ENCODE measurements at regions not wholly inside any gene's neighbourhood (a gene's known extent, or its start where the extent isn't known, plus 50 kb on each side); places are given as distances from the start of the nearest gene placed in this dataset.

DNA sequence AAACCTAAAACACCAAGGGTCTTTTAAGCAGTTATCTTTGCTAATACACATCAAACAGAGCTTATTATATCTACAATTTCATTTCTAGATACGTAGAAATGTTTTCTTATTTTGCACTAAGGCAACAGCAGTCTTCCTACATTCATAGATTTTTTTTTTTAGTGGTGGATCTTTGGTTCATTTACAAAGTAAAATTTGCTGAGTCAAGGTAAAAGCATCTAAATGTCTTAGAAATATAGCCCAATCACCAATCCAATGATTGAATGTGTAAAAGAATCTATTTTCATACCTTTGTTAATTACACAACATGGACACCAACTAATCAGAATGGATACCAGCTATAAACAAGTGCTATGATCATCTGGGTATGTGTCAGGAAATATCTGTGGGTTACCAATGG lies 272.2 kb upstream of the TMPO start:
- no peaks in the 10 kb centered on the region for H3K36me3 ChIP-seq (ENCODE audit: insufficient read depth, low read length)
- no peaks in the 10 kb centered on the region for H3K9me3 ChIP-seq (ENCODE audit: control insufficient read depth, insufficient read depth, low read length)
- H3K9ac ChIP-seq (ENCODE audit: low read depth, low read length): no peak overlapping the region
- no peaks in the 10 kb centered on the region for H3K4me1 ChIP-seq (ENCODE audit: insufficient read depth, low read length)

DNA sequence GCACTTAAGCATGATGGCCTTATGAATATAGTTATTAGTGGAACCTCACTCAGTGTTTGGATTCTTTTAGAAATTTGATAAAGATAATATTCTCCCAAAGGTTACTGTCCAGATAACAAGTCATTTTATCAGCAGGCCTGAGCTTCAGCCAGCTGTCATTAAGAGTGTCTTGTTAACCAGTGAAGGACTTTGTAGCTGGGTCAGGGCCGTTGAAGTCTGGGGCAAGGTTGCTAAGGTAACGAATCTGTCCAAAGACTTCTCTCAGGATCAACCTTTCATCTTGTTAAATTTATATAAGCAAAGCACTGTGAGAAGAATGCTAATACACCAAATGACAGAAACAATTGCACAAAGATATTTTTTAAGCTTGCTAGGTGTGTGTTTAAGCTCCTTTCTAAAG lies 271.3 kb upstream of the TMPO start:
- H3K9me3 ChIP-seq (ENCODE audit: control insufficient read depth, insufficient read depth, low read length): no peaks in the 10 kb centered on the region

DNA sequence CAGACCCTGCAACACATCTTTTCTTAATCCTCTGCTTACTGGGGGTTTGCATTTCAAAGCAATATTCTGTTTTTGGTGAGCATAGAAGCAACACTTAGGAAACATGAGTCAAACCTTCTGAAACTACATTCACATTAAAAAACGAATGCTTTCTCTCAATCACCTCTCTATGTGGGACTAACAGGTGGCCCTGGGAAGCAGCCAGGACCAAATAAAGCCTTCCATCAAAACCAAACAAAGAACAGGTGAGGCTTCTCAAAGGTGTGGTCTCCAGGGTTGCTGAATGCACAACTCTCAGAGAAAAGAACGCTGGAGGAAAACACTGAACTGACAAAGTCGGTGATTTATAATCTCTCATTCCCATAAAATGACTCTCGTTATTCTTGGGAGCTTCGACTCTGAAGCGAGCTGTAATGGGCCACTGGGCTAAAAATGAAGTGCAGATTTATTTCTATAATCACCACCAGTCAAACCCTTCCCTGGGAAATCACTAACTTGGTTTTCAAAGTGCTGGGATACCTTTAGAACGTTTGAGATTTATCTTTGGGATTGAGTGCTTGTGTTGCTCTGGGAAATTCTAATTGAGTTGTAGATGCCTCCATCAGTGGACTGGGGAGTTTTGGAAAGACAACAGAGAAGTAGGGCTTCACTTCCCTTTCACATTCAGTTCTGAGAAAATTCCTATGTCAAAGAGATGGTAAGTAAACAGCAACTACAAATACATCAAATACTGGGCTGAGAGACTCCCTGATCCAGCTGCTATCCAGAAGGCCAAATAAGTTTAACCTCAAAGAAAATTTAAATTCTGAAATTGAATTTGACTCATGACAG lies 262.0 kb upstream of the TMPO start:
- Histone ChIP-seq H3K9me3 (ENCODE audit: control insufficient read depth, insufficient read depth, low read length) (no peaks in the 10 kb centered on the region), H3K36me3 (ENCODE audit: insufficient read depth, low read length) (no peaks in the 10 kb centered on the region), H3K9ac (ENCODE audit: low read depth, low read length) (no peak overlapping the region), H3K4me1 (ENCODE audit: insufficient read depth, low read length) (peaks cover 5% of the 10 kb centered on the region; the same call in 1 of the 2 replicates)

More for the DNA sequence above, 271.3 kb upstream of the TMPO start:
- no peaks in the 10 kb centered on the region for H3K4me1 ChIP-seq (ENCODE audit: insufficient read depth, low read length)
- no peak overlapping the region for H3K9ac ChIP-seq (ENCODE audit: low read depth, low read length)
- no peaks in the 10 kb centered on the region for H3K36me3 ChIP-seq (ENCODE audit: insufficient read depth, low read length)

DNA sequence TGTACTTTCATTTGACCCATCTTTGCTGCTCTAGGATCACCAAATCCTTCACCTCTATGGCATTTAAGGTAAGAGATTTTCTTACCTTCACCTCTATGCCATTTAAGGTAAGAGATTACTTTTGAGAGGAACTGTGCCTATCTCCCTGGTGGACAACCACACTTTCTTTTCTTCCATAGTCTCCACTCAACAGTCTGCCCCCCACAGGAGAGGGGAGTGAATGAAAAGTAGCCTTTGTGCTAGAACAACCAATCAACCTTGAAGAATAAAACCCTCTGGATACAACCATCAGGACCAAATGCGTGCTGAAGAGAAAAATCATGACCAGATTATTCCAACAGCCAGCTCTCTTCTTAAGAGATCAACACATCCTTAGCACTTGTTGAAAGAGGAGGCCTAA lies 258.6 kb upstream of the TMPO start:
- H3K4me1 ChIP-seq (ENCODE audit: insufficient read depth, low read length): peaks cover 5% of the 10 kb centered on the region; the same call in 1 of the 2 replicates
- H3K9me3 ChIP-seq (ENCODE audit: control insufficient read depth, insufficient read depth, low read length): no peaks in the 10 kb centered on the region
- H3K36me3 ChIP-seq (ENCODE audit: insufficient read depth, low read length): no peaks in the 10 kb centered on the region
- H3K9ac ChIP-seq (ENCODE audit: low read depth, low read length): no peak overlapping the region

DNA sequence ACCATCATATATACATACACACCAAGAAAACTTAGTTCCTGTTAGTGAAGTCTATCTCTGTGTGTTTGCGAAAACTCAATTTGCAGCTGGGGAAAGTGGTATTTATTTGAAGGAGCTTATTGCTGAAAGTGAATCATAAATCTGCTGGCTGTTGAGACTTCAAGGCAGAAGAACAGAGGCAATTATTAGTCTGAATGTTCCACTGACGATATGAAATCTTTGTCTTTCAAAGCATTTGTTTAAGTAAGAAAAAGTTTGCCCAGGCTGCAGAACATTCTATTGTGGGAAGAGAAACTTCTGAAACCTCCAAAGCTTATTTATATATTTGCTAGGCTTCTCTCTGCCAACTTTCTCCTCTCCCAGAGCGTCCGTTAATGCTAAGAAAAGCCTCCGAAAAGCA lies 255.7 kb upstream of the TMPO start:
- Histone ChIP-seq H3K36me3 (ENCODE audit: insufficient read depth, low read length) (no peaks in the 10 kb centered on the region), H3K9ac (ENCODE audit: low read depth, low read length) (no peak overlapping the region), H3K9me3 (ENCODE audit: control insufficient read depth, insufficient read depth, low read length) (no peaks in the 10 kb centered on the region), H3K4me1 (ENCODE audit: insufficient read depth, low read length) (peaks cover 10% of the 10 kb centered on the region; the same call in 1 of the 2 replicates)

DNA sequence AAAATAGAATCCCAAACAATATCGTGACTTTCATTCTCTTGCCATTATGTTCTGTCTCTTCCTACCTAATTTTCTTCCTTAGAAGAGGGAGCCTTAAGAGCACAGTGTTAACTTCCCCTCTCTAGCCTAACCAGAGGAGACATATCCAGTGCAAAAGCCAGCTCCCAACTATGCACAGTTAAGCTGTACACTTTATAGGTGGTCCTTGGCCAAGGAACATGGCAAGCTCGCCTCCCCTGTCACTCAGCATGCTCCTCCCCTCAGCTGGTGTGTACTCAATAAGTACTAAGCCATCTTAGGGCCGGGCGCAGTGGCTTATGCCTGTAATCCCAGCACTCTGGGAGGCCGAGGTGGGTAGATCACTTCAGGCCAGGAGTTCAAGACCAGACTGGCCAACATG lies 255.1 kb upstream of the TMPO start:
- Histone ChIP-seq H3K36me3 (ENCODE audit: insufficient read depth, low read length) (no peaks in the 10 kb centered on the region), H3K9me3 (ENCODE audit: control insufficient read depth, insufficient read depth, low read length) (no peaks in the 10 kb centered on the region), H3K9ac (ENCODE audit: low read depth, low read length) (no peak overlapping the region), H3K4me1 (ENCODE audit: insufficient read depth, low read length) (peaks cover 8% of the 10 kb centered on the region; the same call in 1 of the 2 replicates)

DNA sequence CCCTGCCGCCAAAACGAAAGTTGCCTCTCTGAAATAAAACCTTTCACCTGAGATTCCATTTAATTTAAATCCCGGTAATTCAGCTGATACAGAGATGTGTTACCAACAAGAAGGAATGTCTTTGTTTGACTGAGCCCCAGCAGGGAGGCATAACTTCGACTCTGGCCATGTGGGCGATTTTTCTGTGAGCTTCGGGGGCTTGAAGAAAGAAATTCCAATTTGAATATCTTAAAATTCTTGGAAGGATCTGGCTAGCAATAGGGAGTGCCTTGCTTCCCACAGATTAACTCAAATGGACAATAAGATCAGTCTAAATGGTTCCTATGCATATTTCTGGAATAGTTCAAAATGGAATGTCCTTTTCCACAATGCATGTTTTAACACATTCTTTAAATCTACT lies 252.5 kb upstream of the TMPO start:
- Histone ChIP-seq H3K36me3 (ENCODE audit: insufficient read depth, low read length) (no peaks in the 10 kb centered on the region), H3K4me1 (ENCODE audit: insufficient read depth, low read length) (0 out of 2 replicates have a peak, but pooled peaks cover 5% of the 10 kb centered on the region), H3K9me3 (ENCODE audit: control insufficient read depth, insufficient read depth, low read length) (no peaks in the 10 kb centered on the region)

DNA sequence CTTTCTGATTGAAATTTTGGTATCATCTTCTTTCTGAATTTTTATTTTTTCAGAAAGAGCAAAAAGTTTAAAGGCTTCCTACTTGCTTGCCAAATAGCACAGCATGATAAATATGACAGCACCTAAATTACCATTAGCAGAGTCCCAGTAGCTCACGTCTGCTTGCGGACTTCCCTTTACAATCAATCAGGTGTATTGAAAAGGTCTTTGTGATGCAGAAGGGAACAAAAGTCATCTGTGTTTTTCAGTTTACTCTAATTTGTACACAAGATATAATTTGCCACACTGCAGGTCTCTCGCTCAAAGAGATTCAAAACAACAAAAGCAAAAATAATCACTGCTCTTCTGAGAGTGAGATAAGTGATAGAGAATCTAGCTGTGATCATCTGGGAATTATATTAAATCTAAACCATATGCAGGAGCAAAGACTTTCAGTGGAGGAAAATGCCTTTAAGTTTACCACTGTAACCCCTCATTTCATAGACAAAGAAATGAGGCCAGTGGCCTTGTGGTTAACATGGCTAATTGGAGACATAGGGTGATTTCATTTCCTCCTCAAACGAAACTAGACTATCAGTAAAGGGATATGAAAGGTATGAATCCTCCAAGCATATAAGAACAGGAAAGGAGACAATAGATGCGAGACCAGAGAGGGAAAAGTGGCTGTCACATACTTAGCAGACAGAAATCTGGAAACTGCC lies 240.8 kb upstream of the TMPO start:
- no peaks in the 10 kb centered on the region for H3K36me3 ChIP-seq (ENCODE audit: insufficient read depth, low read length)
- no peak overlapping the region for H3K9ac ChIP-seq (ENCODE audit: low read depth, low read length)
- H3K4me1 ChIP-seq (ENCODE audit: insufficient read depth, low read length): no peaks in the 10 kb centered on the region
- H3K9me3 ChIP-seq (ENCODE audit: control insufficient read depth, insufficient read depth, low read length): no peaks in the 10 kb centered on the region

More for the DNA sequence above, 252.5 kb upstream of the TMPO start:
- H3K9ac ChIP-seq (ENCODE audit: low read depth, low read length): no peak overlapping the region

DNA sequence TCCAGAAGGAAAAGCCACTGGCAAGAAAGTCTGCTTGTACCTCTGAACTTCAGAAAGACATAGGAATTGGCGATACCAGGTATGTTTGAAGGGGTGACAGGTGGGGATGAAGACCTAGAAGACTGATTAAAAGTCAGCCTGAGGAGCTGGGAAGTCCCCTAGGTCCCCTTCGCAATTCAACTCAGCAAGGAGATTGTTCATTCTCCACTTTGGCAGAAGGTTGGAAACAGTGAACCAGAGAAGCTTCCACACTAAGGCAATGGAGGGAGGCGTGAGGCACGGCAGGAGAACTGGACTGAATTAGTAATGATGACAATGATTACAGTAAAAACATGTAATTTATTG lies 240.3 kb upstream of the TMPO start:
- Histone ChIP-seq H3K36me3 (ENCODE audit: insufficient read depth, low read length) (no peaks in the 10 kb centered on the region), H3K4me1 (ENCODE audit: insufficient read depth, low read length) (no peaks in the 10 kb centered on the region), H3K9ac (ENCODE audit: low read depth, low read length) (no peak overlapping the region), H3K9me3 (ENCODE audit: control insufficient read depth, insufficient read depth, low read length) (no peaks in the 10 kb centered on the region)

DNA sequence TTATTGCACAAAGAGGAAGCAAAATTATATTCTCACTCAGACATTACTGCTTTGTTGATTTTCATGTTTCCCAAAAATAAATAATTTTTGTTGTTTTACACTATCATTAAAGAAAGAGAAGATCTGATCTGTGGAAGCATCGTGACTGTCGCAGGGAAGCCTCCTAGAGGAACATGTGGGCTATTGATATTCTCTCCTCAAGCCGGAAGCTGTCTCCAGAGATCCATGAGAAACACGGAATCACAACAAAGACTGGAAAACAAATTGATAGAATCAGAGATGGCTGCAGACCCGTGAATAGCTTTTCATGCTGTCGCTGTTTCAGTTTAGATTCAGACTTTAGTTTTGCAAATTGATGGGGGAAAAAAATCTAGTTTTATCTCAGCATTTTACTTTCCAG lies 235.2 kb upstream of the TMPO start:
- Histone ChIP-seq H3K4me1 (ENCODE audit: insufficient read depth, low read length) (no peaks in the 10 kb centered on the region), H3K9me3 (ENCODE audit: control insufficient read depth, insufficient read depth, low read length) (no peaks in the 10 kb centered on the region), H3K9ac (ENCODE audit: low read depth, low read length) (no peak overlapping the region), H3K36me3 (ENCODE audit: insufficient read depth, low read length) (no peaks in the 10 kb centered on the region)

DNA sequence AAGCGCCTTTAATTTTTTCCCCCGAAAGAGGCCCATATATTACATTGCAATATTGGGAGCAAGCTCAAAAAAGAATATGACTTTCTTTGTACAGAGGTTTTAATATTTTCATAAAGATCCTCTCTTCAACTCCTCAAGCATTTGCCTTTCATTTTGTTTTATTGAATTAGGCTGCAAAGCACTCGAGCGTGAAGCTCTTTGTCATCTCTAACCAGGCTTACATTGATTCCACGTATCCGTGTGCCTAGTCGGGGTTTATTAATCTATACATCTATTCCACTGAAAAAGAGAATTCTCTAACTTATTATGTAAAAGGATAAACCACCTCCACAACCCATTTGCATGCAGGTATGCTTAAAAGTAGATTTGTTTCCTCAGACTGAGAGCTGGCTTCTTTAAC lies 234.8 kb upstream of the TMPO start:
- no peaks in the 10 kb centered on the region for H3K36me3 ChIP-seq (ENCODE audit: insufficient read depth, low read length)
- H3K9me3 ChIP-seq (ENCODE audit: control insufficient read depth, insufficient read depth, low read length): no peaks in the 10 kb centered on the region
- no peak overlapping the region for H3K9ac ChIP-seq (ENCODE audit: low read depth, low read length)
- no peaks in the 10 kb centered on the region for H3K4me1 ChIP-seq (ENCODE audit: insufficient read depth, low read length)

DNA sequence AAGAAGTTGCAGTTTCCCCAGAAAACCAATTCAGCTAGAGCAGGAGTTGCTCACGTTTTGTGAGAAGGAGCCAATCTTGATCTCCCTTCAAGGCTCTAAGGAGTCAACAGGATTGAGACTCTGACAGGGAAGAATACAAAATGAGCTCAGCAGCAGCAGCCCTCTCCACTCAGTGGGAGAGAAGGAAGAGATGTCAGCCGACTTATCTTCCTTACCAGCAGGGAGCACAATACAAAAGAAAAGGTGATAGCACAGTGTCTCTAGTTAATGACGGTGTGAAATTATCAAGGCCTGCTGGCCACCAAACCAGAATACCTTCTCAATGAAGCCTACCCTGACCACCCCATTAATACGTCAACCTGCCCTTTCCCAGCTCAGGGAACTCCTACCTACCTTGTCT lies 223.6 kb upstream of the TMPO start:
- Histone ChIP-seq H3K9ac (ENCODE audit: low read depth, low read length) (no peak overlapping the region), H3K4me1 (ENCODE audit: insufficient read depth, low read length) (peaks cover 8% of the 10 kb centered on the region; the same call in 1 of the 2 replicates), H3K9me3 (ENCODE audit: control insufficient read depth, insufficient read depth, low read length) (no peaks in the 10 kb centered on the region), H3K36me3 (ENCODE audit: insufficient read depth, low read length) (no peaks in the 10 kb centered on the region)

DNA sequence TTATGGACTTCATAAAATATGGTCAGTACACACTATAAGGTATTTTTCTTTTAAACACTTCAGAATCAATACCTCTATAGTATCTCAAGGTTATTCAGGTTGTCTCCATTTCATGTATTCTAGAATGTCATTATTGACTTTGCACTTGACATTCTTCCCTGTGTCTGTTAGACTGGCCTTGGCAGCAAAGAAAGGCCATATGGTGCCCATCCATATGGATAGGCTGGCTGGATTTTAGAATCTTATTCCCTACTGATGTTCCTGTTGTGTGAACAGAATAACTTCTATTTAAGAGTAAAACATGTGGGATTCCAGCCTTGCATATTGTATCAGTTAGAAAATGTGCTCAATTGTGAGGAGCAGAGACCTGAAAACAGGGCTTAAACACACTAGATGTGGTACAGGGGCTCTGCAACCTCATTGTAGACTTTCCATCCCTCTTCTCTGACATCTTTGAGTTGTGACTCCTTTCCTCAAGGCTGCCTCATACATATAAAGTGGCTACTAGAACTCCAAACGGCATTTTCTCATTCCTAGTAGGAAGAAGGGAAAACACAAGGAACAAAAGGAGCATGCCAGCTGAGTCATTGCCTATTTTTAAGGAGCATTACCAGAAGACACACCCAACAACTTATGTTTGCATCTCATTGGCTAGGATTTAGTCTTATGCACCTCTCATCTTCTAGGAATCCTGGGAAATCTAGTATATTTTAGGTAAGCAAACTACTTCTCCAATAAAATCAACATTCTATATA lies 221.2 kb upstream of the TMPO start:
- H3K4me1 ChIP-seq (ENCODE audit: insufficient read depth, low read length): no peaks in the 10 kb centered on the region
- H3K9me3 ChIP-seq (ENCODE audit: control insufficient read depth, insufficient read depth, low read length): no peaks in the 10 kb centered on the region
- no peaks in the 10 kb centered on the region for H3K36me3 ChIP-seq (ENCODE audit: insufficient read depth, low read length)
- no peak overlapping the region for H3K9ac ChIP-seq (ENCODE audit: low read depth, low read length)

DNA sequence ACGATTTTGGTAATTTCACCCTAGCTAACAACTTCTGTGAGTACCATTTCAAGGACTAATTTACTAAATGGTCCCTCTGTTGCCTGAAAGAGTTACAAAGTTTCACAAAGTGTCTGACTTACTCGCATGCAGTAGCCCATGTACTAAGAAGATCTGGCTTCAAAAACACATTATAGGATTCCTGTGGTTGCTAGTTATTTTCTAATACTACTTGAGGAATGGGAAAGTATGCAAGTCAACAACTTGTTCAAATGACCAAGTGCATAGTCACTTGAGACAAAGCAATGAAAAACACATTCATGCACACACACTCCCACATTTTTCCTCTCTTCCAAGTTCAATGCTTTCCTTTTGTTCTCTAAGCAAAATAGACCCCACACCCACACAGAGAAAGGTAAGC lies 219.7 kb upstream of the TMPO start:
- Histone ChIP-seq H3K9me3 (ENCODE audit: control insufficient read depth, insufficient read depth, low read length) (no peaks in the 10 kb centered on the region), H3K4me1 (ENCODE audit: insufficient read depth, low read length) (no peaks in the 10 kb centered on the region), H3K9ac (ENCODE audit: low read depth, low read length) (no peak overlapping the region), H3K36me3 (ENCODE audit: insufficient read depth, low read length) (no peaks in the 10 kb centered on the region)
